GM19455 (cell line): ENCODE measurements at regions not wholly inside any gene's neighbourhood (a gene's known extent, or its start where the extent isn't known, plus 50 kb on each side); places are given as distances from the start of the nearest gene placed in this dataset.

Source experiments
- ATAC-seq: cut with Tn5 transposase; IDR thresholded peaks from one replicate; pipeline ENCODE4 v1.9.1; 2021; ENCODE audit not compliant: unreplicated experiment

- no peak for ATAC-seq
Measured at GRCh38 chr16:85321509-85322271, 209.4 kb upstream of the CIBAR2 start.

- ATAC-seq, result no peak
Measured at GRCh38 chr16:85323230-85323960, 211.1 kb upstream of the CIBAR2 start.

DNA sequence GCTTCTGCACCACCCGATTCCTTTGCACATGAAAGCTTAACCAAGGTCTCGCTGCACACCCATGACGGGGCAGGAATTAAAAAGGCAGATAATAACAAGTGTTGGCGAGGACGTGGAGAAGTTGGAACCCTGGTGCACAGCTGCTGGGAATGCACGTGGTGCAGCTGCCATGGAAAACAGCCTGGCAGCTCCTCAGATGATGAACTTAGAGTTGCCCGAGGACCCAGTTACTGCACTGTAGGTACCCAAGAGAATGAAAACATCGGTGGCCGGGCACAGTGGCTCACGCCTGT, 211.6 kb upstream of the CIBAR2 start:
- no peak for ATAC-seq

DNA sequence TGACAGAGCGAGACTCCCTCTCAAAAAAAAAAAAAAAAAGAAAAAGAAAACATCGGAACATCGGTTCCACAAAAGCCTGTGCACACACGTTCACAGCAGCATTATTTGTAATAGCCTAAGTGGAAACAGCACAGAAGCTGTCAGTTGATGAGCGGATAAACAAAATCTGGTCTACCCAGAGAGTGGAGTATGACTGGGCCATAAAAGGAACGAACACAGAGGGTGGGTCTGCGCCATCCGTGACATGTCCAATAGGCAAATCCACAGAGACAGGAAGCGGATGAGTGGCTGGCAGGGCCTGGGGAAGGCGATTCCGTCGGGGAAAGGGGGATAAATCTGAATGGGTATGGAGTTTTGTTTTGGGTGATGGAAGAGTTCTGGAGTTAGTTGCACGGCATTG, 212.2 kb upstream of the CIBAR2 start:
- ATAC-seq, result no peak

- ATAC-seq, result no peak
Measured at GRCh38 chr16:85326113-85326793, 214.0 kb upstream of the CIBAR2 start.

GRCh38 chr16:85326794-85327181, 214.5 kb upstream of the CIBAR2 start:
- ATAC-seq, result no peak

- ATAC-seq, result no peak
Measured at GRCh38 chr16:85327731-85328675, 215.7 kb upstream of the CIBAR2 start.

DNA sequence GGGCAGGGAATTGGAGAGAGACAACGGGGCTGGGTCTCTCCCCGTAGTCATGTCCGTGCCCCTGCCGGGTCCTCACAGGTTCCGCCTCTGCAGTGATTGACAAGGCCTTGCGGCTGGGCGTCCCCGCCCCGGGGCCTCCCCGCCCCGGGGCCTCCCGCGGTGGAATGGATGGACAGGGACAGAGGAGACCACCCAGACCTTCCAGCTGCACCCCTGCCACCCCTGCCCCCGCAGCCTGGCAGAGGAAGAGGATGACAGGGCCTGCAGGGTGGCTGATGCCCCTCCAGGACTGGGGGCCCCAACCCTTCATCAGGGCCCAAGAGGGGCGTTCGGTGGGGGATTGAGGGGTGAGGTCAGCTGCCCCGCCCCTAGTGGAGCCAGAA, 216.4 kb upstream of the CIBAR2 start:
- no peak for ATAC-seq

DNA sequence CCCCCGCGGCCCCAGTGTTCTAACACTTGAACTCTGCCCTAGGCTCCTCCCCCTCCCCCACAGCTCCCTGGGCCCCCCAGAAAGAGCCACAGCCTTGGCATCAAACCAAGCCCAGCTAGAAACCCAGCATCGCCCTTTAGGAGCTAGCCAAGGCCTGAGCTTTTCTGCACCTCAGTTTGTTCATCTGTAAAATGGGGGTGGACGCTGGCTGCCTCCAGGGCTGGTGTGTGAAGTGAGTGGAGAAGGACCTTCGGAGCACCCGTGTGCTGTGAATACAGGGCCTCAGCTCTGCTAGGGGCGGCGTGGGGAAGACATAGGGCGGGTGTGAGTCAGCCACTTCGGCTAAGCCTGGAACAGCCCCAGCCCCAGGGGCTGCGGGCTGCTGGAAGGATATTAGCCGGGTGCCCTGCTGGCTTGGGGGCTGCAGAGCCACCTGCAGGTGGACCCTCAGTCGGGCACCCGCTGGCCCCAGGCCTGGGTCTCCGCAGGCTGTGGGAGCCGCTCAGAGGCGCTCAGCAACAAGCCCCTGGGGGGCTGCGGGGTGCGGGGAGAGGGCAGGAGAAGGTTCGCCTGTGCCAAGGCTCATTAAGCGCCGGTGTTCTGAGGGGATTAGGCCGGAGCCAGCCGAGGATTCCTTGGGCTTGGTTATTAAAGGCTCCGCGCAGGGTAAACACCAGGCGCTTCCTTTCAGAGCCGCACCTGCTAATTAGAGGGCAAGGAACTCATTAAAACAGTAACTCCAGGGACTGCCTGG, 217.0 kb upstream of the CIBAR2 start:
- ATAC-seq, result no peak

- ATAC-seq, result no peak
Measured at GRCh38 chr16:85330006-85330693, 217.9 kb upstream of the CIBAR2 start.

GRCh38 chr16:85330694-85331188, 218.5 kb upstream of the CIBAR2 start:
- no peak for ATAC-seq

GRCh38 chr16:85331688-85332087, 219.4 kb upstream of the CIBAR2 start:
- no peak for ATAC-seq

DNA sequence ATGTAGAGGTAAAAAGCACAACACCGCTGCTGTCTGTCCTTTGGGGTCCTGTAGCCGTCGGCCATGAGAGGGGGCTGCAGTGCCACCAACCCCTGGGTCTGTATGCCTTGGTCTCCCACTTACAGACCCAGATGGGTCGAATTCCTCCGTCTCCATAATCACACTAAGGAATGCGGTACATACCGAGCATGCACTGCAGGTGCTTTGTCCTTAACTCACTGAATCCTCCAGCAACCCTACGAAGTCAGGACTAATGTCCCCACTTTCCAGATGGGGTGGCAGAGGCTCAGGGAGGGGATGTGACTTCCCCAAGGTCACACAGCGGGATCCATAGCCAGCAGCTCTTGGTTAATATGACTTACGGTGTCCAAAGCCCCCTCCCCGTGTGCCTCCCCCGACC, 219.9 kb upstream of the CIBAR2 start:
- no peak for ATAC-seq

DNA sequence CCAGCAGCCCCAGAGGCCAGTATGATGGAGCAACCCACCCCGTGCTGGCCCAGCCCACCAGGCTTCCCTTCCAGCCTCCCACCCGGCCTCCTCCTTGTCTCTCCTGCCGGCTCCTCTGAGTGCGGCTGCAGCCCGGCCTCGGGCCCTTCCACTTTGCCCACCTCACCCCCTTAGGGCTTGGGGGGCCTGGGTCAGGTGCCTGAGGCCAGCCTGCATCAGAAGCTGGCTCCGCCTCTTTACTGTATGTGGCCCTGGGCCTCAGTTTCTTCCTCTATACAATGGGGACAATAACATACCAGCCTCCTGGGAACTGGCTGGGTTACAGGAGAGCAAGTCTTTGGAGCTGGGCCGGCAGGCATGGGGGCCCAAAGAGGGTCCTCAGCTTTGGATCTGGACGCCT, 221.1 kb upstream of the CIBAR2 start:
- ATAC-seq, result no peak

- no peak for ATAC-seq
Measured at GRCh38 chr16:85333744-85334640, 221.7 kb upstream of the CIBAR2 start.

GRCh38 chr16:85334718-85335583, 222.7 kb upstream of the CIBAR2 start:
- no peak for ATAC-seq

- no peak for ATAC-seq
Measured at GRCh38 chr16:85335584-85336491, 223.6 kb upstream of the CIBAR2 start.
